Heart right ventricle (tissue), 16 donors: ENCODE measurements at regions not wholly inside any gene's neighbourhood (a gene's known extent, or its start where the extent isn't known, plus 50 kb on each side); places are given as distances from the start of the nearest gene placed in this dataset.
"Not testable (repeated sequence)": the region's sequence is repeated elsewhere in the genome, so short reads cannot be mapped to it uniquely, and the experiment has no call there.

Experiments used
- ATAC-seq, 8 donors: fragments of 200-7000 bp; cut with Tn5 transposase; one replicate each; pipeline ENCODE4 v1.9.1; 2020; ENCODE audit warnings: mild to moderate bottlenecking in 8 of 8, moderate library complexity in 8 of 8, moderate number of reproducible peaks in 1 of 8
- DNase-seq, 2 donors: peaks; one replicate each; pipeline ENCODE4 v3.0.0-alpha.2; 2020
- H3K27ac ChIP-seq, 10 donors: fragments of 200-600 bp; sonication (generic) in 2 of 10; one replicate each; pipeline versions ENCODE4 v1.5.0 to v1.8.0; 2020 to 2022; ENCODE audit warnings: mild to moderate bottlenecking in 3 of 10
- H3K27me3 ChIP-seq, 7 donors: fragments of 200-600 bp; one replicate each; pipeline ENCODE4 v1.8.0; 2021 to 2022; ENCODE audit warnings: mild to moderate bottlenecking in 2 of 7
- H3K36me3 ChIP-seq, 9 donors: fragments of 200-600 bp; sonication (generic) in 1 of 9; one replicate each; pipeline versions ENCODE4 v1.5.0 to v1.8.0; 2020 to 2022; ENCODE audit warnings: mild to moderate bottlenecking in 2 of 9
- H3K4me1 ChIP-seq, 9 donors: fragments of 200-600 bp; sonication (generic) in 1 of 9; one replicate each; pipeline versions ENCODE4 v1.5.0 to v1.8.0; 2020 to 2022; ENCODE audit warnings: mild to moderate bottlenecking in 4 of 9
- H3K4me3 ChIP-seq, 10 donors: fragments of 200-600 bp; sonication (generic) in 2 of 10; one replicate each; pipeline versions ENCODE4 v1.5.0 to v1.8.0; 2020 to 2022; ENCODE audit warnings: mild to moderate bottlenecking in 7 of 10, moderate library complexity in 2 of 10
- H3K9me3 ChIP-seq, 11 donors: fragments of 200-600 bp in 10 of 11; sonication (generic) in 2 of 11; one replicate each; pipeline versions ENCODE4 v1.5.0 to v1.8.0; 2013 to 2022; ENCODE audit warnings: mild to moderate bottlenecking in 2 of 11, control low read depth in 1 of 11, moderate library complexity in 1 of 11
- CTCF ChIP-seq, 9 donors: fragments of 200-600 bp; sonication (generic) in 2 of 9; IDR thresholded peaks; one replicate each; pipeline versions ENCODE4 v1.5.0 to v1.8.0; 2021 to 2022; ENCODE audit warnings: antibody characterized with exemption in 9 of 9, mild to moderate bottlenecking in 5 of 9, moderate library complexity in 1 of 9
- WGBS, 2 donors: extraction: QIAGEN DNeasy Blood & Tissue Kit; methylation state at CpG; one replicate each; pipeline ENCODE4 v1.1.7; 2013; ENCODE audit warnings: inconsistent platforms in 1 of 2; 5-methylcytosine and 5-hydroxymethylcytosine counted together
- intact Hi-C, 10 donors: fragments of 100-400 bp; cut with DNase I; formaldehyde crosslinking; loops; one replicate each; pipeline versions ENCODE4 v1.11.1 to v1.14.2; 2022
- donor health status: Arrhythmogenic right ventricular cardiomyopathy.
- donor health status: ischemic (EF 13 %, LVEDD 7.1; RV severe dilation, severe dysfunction).
- donor health status: healthy with polysubstance abuse.
- donor health status: DM: no; HTN: yes; CAD: no.
- donor health status: DM: no; HTN: no; CAD: no.
- donor health status: ischemic (EF 25% LVEDD 6.9; RV normal size, moderate dysfunction).
- donor health status: ischemic (EF 25% LVEDD 5.7; RV mildly dilated, moderate dysfunction).
- donor health status: healthy.
- donor health status: DM: yes; HTN: yes; CAD: no.
- donor health status: Ischemic cardiomyopathy.
- donor health status: ischemic (EF 35%, LVEDD 5.7; RV mildly dilated, moderate dysfunction).
- donor health status: nonischemic (EF 11% LVEDD 7.7; RV severe dilation, severe dysfunction).
- donor health status: DM: yes; HTN: yes; CAD: no.
- donor health status: PGD.
- donor health status: ischemic (EF 29% LVEDD 5.4; RV normal size, mild dysfunction).
- donor health status: nonischemic (EF 23%, LVEDD 6.1; RV moderate dilation, normal function).

- no peak overlapping the region for H3K27ac ChIP-seq
- H3K36me3 ChIP-seq = peaks cover 0 to 3% (median 0%) of the 10 kb centered on the region in 9 donors
- 60 to 73% methylated on average over 7 of the region's 7 CpGs for WGBS, 2 donors
- TF ChIP-seq CTCF (IDR thresholded peaks at IDR 0.05) = no peak
- no peak overlapping the region for H3K4me3 ChIP-seq
- no peaks in the 10 kb centered on the region for H3K27me3 ChIP-seq
- ATAC-seq = peak in 3 of 8 donors; percentile 27 to 51 (median 32)
- peaks cover 0 to 32% (median 20%) of the 10 kb centered on the region in 9 donors for H3K4me1 ChIP-seq
- peaks cover 0 to 17% (median 0%) of the 10 kb centered on the region in 11 donors for H3K9me3 ChIP-seq
- intact Hi-C loops = no loop called here
- DNase-seq = no peak
These were observed 66.1 kb upstream of the HGFAC start for GRCh38 chr4:3375688-3376087.

- 93 to 94% methylated on average over 10 of the region's 10 CpGs for WGBS, 2 donors
- Histone ChIP-seq H3K4me3 (no peak overlapping the region), H3K27ac (no peak overlapping the region), H3K27me3 (no peaks in the 10 kb centered on the region), H3K4me1 (peaks cover 0 to 27% (median 14%) of the 10 kb centered on the region in 9 donors), H3K36me3 (peaks cover 0 to 3% (median 0%) of the 10 kb centered on the region in 9 donors), H3K9me3 (peaks cover 0 to 22% (median 0%) of the 10 kb centered on the region in 11 donors)
- intact Hi-C loops = no loop called here
- TF ChIP-seq CTCF (IDR thresholded peaks at IDR 0.05) = no peak
- DNase-seq (no peak), ATAC-seq (peak in 1 of 8 donors; percentile 23)
These were observed 65.5 kb upstream of the HGFAC start for GRCh38 chr4:3376266-3376665.

GRCh38 chr4:3377557-3377956, 64.2 kb upstream of the HGFAC start:
- 95 to 97% methylated on average over 6 of the region's 6 CpGs for WGBS, 2 donors
- ATAC-seq (no peak), DNase-seq (no peak)
- Histone ChIP-seq H3K4me3 (no peak overlapping the region), H3K27me3 (no peaks in the 10 kb centered on the region), H3K4me1 (peaks cover 0 to 14% (median 6%) of the 10 kb centered on the region in 9 donors), H3K36me3 (peaks cover 0 to 3% (median 0%) of the 10 kb centered on the region in 9 donors), H3K27ac (no peak overlapping the region), H3K9me3 (peaks cover 0 to 25% (median 0%) of the 10 kb centered on the region in 11 donors)
- TF ChIP-seq CTCF (IDR thresholded peaks at IDR 0.05) = no peak
- intact Hi-C loops = no loop called here

GRCh38 chr4:3380336-3380735, 61.4 kb upstream of the HGFAC start:
- WGBS, 2 donors = 96 to 98% methylated on average over 3 of the region's 3 CpGs
- H3K4me3 ChIP-seq, DNase-seq, intact Hi-C loops, ATAC-seq, H3K27ac ChIP-seq, H3K36me3 ChIP-seq, H3K27me3 ChIP-seq: not testable (repeated sequence)
- Histone ChIP-seq H3K9me3 (peaks cover 0 to 25% (median 0%) of the 10 kb centered on the region in 11 donors), H3K4me1 (peaks cover 0 to 17% (median 9%) of the 10 kb centered on the region in 9 donors)

GRCh38 chr4:3381208-3381607, 60.6 kb upstream of the HGFAC start:
- Histone ChIP-seq H3K4me1 (peaks cover 0 to 26% (median 17%) of the 10 kb centered on the region in 9 donors), H3K9me3 (peaks cover 0 to 25% (median 0%) of the 10 kb centered on the region in 11 donors)
- H3K4me3 ChIP-seq, intact Hi-C loops, H3K27me3 ChIP-seq, ATAC-seq, H3K27ac ChIP-seq, H3K36me3 ChIP-seq, DNase-seq: not testable (repeated sequence)
- WGBS, 2 donors = 79 to 85% methylated on average over 5 of the region's 5 CpGs
